Caki2 (cell line): ENCODE measurements at regions not wholly inside any gene's neighbourhood (a gene's known extent, or its start where the extent isn't known, plus 50 kb on each side); places are given as distances from the start of the nearest gene placed in this dataset.
A peak's percentile ranks its signal among the peaks of the same experiment; 100 is the strongest.

Source experiments
- DNase-seq: peaks from one replicate; pipeline ENCODE4 v3.0.0-alpha.2; 2015; ENCODE audit warnings: low read depth
- in situ Hi-C: cut with HindIII; loops from 2 replicates; pipeline ENCODE4 v1.10.0; 2016; ENCODE audit warnings: low sequenced_read_pairs, low pct_unique_long_range_greater_than_20kb, mixed read lengths

GRCh38 chr2:240341064-240341463, 94.4 kb upstream of the GPC1 start:
- in situ Hi-C loops = no loop called here
- DNase-seq = no peak

- in situ Hi-C loops = no loop called here
- DNase-seq = no peak
These were observed 91.9 kb upstream of the GPC1 start for GRCh38 chr2:240343548-240343947.

DNA sequence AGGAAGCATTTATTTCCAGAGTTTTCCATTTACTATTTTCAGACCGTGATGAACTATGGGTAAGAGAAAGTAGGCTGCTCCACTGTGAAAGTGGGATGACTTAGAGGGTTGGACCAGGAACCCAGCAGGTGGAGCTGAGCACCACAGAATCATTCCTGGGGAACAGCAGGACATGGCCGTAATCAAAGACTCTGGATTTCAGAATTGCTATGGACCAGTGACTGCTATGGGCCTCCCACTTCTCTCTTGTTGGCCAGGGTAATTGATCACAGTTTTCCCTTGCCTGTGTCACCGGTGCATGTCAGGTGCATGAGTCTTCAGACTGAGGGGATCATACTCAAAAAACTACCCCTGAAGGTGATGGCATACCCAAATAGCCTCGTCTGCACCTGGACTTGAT, 90.6 kb upstream of the GPC1 start:
- in situ Hi-C loops = no loop called here
- no peak for DNase-seq

DNA sequence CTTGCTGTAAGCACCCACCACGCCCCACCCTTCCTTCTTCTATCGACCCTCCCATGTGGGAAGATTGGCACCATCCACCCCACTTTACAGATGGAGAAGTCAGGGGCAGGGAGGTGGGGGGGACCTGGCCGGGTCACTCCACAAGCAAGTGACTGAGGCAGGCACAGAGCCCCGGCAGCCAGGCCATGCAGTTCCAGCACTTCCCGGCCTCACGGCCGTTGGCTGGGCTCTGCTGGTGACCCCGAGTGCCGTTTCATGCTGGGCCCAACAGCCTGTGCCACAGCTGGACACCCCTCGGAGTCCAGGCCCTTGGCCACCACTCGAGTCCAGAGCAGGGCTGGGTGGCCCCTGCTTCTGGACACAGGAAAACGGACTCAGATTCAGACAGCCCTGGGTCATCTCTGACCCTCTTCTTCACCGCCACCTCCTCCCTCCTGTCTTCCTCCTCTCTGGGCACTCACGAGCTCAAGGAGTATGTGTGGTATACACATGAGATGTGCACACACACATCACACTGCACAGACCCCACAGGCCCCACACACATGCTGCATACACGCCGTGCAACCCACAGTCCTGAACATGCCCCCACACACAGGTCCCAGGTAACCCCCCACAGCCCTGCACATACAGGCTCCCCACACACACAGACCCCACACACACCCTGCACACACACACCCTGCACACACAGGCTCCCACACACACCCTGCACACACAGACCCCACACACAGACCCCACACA, 89.3 kb upstream of the GPC1 start:
- in situ Hi-C loops = no loop called here
- no peak for DNase-seq

GRCh38 chr2:240346753-240347372, 88.6 kb upstream of the GPC1 start:
- DNase-seq = no peak
- in situ Hi-C loops = no loop called here

DNA sequence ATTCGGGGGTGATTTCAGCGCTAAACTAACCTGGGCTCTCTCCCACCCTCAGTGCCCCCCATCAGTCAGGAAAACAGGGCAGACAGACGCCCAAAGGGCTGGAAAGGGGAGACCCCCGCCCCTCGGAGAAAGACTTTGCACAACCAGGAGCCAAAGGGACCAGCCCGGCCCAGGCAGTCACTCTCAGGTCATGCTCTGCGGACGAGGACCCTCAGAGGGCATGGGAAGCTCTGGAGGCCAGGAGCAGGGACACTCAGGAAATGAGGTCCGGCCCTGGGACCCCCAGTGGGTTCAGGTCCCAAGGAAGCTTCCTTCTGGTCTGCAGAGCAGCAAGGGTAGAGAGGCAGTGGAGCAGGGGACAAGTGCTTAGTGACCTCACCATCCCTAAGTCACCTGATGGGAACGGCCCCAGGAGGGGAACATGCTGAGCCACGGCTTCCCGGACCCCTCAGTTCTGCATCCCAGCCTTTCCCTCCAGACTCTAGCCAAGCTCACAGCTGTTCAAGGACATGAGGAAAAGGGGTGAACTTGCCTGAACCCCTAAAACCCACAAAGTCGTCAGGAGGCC, 88.0 kb upstream of the GPC1 start:
- in situ Hi-C loops = no loop called here
- DNase-seq = no peak

- in situ Hi-C loops = no loop called here
- DNase-seq = no peak
These were observed 87.4 kb upstream of the GPC1 start for GRCh38 chr2:240347949-240348500.

- no peak for DNase-seq
- in situ Hi-C loops = no loop called here
These were observed 86.9 kb upstream of the GPC1 start for GRCh38 chr2:240348522-240348921.

DNA sequence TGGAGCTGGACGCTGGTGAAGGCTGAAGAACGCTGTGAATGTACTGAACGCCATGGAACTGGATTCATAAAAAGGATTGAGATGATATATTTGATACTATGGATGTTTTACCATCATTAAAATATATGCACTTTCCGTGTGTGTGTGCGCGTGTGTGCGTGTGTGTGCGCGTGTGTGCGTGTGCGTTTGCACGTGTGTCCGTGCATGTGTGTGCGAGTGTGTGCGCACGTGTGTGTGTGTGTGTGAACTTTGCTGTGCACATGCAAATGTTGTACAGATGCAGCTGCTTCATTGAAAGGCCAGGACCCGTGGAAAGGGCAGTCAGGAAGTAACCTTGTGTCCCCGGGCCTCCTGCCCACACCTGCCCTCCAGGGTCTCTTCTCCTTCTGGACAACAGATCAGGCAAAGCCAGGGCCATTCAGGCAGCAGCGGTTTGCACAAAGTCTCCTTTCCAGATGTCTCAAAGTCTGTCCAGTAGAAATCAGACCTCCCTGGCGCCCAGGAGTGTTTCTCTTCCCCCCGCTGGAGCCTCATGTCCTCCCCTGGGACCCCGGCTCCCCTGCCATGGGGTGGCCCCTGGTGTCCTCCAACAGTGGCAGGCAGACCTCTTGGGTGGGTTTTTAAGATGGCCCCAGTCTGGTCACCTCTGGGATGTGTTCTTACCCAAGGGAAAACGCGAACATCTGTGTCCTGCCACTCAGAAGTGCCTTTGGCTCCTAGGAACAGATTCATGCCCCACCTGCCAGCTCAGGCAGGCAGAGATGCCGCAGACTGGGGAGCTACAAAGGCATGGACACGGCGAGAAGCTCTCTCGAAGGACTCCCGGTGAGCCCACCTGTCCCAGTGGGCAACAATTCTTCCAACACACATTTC, 86.1 kb upstream of the GPC1 start:
- no peak for DNase-seq
- in situ Hi-C loops = no loop called here

GRCh38 chr2:240350006-240350355, 85.5 kb upstream of the GPC1 start:
- in situ Hi-C loops = no loop called here
- no peak for DNase-seq

DNA sequence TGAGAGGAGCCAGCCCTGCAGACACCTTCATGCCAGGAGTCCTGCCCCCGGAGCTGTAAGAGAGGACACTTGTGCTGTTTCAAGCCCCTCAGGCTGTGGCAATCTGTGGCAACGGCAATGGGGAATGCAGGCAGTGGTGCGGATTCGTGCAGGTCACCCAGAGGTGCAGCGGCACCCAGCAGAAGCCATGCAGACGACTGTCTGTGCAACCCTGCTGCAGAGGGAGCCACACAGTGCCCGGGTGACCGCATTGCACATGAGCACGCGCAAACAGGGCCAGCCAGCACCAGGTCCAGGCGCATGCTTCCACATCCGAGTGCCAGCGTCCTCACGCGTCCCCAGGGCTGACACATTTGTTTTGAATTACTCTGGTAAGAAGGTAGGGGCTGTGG, 84.8 kb upstream of the GPC1 start:
- no peak for DNase-seq
- in situ Hi-C loops = no loop called here

DNA sequence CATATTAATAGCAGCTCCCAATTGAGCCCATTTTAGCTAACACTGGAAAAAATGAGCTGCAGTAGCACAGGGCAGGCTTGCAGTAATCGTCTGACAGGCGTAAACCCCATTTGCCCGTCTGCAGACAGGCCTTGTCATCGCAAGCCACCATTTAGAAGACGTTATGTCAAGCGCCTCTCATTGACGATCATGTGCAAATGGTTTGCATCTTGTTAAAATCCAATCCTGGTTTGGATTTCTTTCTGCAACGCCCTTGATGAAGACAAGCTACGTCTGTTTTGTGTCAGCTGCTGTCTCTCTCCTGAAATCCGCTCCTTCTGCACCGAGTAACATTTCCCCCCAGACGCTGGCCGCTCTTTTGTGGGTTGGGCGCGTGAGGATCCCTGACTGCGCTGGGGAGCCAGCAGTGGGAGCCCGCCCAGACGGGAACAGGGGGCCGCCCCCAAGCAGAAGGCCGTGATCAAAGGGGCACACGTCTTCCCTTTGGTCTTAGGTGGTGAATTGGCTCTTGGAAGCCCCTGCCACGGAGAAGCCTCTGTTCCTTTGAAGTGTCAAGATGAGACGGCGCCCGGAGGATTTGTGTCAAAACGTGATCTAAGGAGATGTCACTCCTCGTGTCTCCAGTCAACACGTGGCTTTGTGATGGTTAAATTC, 84.2 kb upstream of the GPC1 start:
- DNase-seq = no peak
- in situ Hi-C loops = no loop called here

GRCh38 chr2:240351826-240352426, 83.5 kb upstream of the GPC1 start:
- in situ Hi-C loops = no loop called here
- peak; percentile 73 for DNase-seq

DNA sequence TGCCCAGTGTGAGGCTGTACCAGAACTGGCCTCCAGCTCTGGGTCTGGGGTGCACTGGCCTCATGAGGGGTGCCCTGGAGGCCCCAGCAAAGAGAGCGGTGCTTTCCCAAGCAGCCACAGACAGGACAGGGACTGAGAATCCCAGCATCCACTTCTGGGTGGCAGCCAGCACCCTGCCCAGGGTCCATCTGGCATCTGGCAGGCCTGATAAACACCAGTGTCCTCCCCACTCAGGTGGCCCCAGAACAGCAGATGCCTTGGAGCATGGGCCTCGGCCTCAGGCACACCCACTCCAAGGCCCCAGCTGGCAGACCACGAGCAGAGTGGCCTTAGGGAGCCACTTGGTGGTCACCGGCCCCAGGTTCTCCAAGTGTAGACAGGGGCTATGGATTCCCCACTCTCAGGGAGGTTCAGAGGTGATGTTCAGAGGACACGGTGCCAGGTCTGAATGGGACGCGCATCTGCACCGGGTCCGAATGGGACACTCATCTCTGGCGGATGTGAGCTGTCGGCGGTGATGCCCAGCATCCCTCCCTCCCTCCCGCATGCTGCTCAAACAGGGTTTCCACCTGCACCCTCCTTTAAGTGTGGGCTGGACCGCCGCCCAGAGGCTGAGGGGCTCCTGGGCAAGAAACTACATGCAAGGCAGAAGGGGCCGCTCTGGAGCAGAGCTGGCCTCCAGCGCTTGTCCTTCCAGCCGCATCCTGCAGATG, 82.2 kb upstream of the GPC1 start:
- no peak for DNase-seq
- in situ Hi-C loops = no loop called here

- DNase-seq = no peak
- in situ Hi-C loops = no loop called here
These were observed 81.5 kb upstream of the GPC1 start for GRCh38 chr2:240353944-240354343.

DNA sequence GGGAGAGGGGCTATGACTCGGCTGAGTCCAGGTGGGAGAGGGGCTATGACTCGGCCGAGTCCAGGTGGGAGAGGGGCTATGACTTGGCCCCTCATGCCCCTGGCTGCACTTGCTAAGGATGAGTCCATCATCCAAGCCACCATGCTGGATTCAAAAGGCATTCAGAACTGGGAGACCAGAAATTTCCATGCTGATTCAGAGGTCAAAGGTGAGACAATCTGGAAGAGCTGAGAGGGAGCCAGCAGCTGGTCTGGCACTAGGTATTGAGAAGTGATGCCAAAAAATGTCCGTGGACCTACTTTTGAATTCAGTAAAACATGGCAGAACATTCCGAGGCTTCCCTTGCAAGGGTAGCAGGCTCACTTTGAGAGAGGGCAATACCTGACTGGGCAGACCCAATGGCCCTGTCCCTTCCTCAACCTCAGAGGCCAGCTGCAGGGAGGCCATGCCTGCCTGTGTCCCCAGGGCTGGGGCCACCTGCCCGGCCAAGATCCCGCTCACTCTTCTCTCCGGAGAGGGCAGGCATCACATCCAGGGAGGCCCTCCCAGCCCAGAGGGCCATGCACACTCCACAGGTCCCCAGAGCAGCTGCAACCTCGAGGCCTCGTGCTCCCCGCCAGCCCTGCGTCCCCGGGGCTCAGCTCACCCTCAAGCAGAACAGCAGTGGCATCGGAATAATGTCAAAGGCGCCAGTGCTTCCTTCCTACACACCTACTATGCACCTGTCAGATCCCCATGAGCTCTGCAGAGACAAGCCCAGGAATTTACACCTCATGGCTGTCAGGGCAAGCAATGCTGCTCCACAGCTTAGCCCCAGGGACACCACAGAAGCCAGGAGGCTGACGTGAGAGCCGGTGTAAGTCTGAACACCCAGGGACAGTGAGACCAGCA, 80.2 kb upstream of the GPC1 start:
- no peak for DNase-seq
- in situ Hi-C loops = no loop called here

DNA sequence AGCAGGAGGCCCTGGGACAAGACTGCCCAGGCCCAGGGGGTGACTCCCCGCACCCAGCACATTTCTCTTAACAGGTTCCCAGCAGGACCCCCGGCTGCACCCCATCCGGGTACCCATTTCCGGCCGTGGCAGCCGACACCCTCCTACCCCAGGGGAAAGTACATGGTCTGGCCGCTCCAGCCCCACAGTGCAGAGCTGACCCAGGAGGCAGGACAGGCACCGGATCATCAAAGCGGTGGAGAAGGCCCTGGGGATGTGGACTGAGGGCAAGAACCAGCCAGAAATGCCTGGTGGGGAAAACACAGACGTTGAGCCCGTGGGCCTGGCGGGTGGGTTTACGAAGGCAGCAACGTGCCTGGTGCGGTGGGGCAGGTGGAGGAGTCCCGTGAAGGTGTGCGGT, 79.5 kb upstream of the GPC1 start:
- no peak for DNase-seq
- in situ Hi-C loops = no loop called here
